IPS-20b (cell line): ENCODE measurements at regions not wholly inside any gene's neighbourhood (a gene's known extent, or its start where the extent isn't known, plus 50 kb on each side); places are given as distances from the start of the nearest gene placed in this dataset.

ENCODE experiments used
- H3K27ac ChIP-seq: one replicate; pipeline ENCODE4 v1.5.1; 2013; ENCODE audit warnings: low read length
- H3K27me3 ChIP-seq: 2 replicates; pipeline ENCODE4 v1.6.1; 2013; ENCODE audit warnings: mild to moderate bottlenecking, low read length, inconsistent platforms; ENCODE audit not compliant: insufficient read depth
- H3K36me3 ChIP-seq: 2 replicates; pipeline ENCODE4 v1.6.1; 2013; ENCODE audit warnings: low read depth, mild to moderate bottlenecking, inconsistent platforms, low read length, moderate library complexity; ENCODE audit not compliant: insufficient read depth
- H3K4me1 ChIP-seq: 2 replicates; pipeline ENCODE4 v1.6.1; 2013; ENCODE audit warnings: mild to moderate bottlenecking, control low read depth, inconsistent platforms, low read length, moderate library complexity; ENCODE audit not compliant: insufficient read depth
- H3K4me3 ChIP-seq: 2 replicates; pipeline ENCODE4 v1.5.1; 2013; ENCODE audit warnings: mild to moderate bottlenecking, low read length, inconsistent platforms
- H3K9ac ChIP-seq: 2 replicates; pipeline ENCODE4 v1.6.1; 2013; ENCODE audit warnings: low read depth, mild to moderate bottlenecking, inconsistent platforms, low read length, moderate library complexity
- H3K9me3 ChIP-seq: 2 replicates; pipeline ENCODE4 v1.6.1; 2013; ENCODE audit warnings: mild to moderate bottlenecking, low read depth, low read length, inconsistent platforms; ENCODE audit not compliant: insufficient read depth

GRCh38 chr6:28712982-28713381, 187.3 kb downstream of the GPX5 start:
- H3K9me3 ChIP-seq: 0 out of 2 replicates have a peak, but pooled peaks cover 4% of the 10 kb centered on the region
- H3K27me3 ChIP-seq: peaks cover 19% of the 10 kb centered on the region; the same call in 1 of the 2 replicates
- H3K9ac ChIP-seq: no peak overlapping the region
- no peaks in the 10 kb centered on the region for H3K4me1 ChIP-seq
- no peak overlapping the region for H3K27ac ChIP-seq
- H3K4me3 ChIP-seq: no peak overlapping the region
- H3K36me3 ChIP-seq: no peaks in the 10 kb centered on the region

GRCh38 chr6:28719275-28719940, 193.7 kb downstream of the GPX5 start:
- no peaks in the 10 kb centered on the region for H3K9me3 ChIP-seq
- H3K36me3 ChIP-seq: no peaks in the 10 kb centered on the region
- 0 out of 2 replicates have a peak, but pooled peaks cover 3% of the 10 kb centered on the region for H3K27me3 ChIP-seq
- H3K4me1 ChIP-seq: no peaks in the 10 kb centered on the region
- H3K4me3 ChIP-seq: no peak overlapping the region
- H3K27ac ChIP-seq: no peak overlapping the region
- no peak overlapping the region for H3K9ac ChIP-seq

GRCh38 chr6:28720357-28721231, 194.9 kb downstream of the GPX5 start:
- no peaks in the 10 kb centered on the region for H3K9me3 ChIP-seq
- H3K27ac ChIP-seq: no peak overlapping the region
- no peaks in the 10 kb centered on the region for H3K4me1 ChIP-seq
- no peak overlapping the region for H3K4me3 ChIP-seq
- no peak overlapping the region for H3K9ac ChIP-seq
- 0 out of 2 replicates have a peak, but pooled peaks cover 3% of the 10 kb centered on the region for H3K27me3 ChIP-seq
- H3K36me3 ChIP-seq: no peaks in the 10 kb centered on the region

GRCh38 chr6:28721372-28721771, 195.7 kb downstream of the GPX5 start:
- no peaks in the 10 kb centered on the region for H3K9me3 ChIP-seq
- 0 out of 2 replicates have a peak, but pooled peaks cover 3% of the 10 kb centered on the region for H3K27me3 ChIP-seq
- H3K27ac ChIP-seq: no peak overlapping the region
- H3K36me3 ChIP-seq: no peaks in the 10 kb centered on the region
- H3K4me1 ChIP-seq: no peaks in the 10 kb centered on the region
- no peak overlapping the region for H3K4me3 ChIP-seq
- H3K9ac ChIP-seq: no peak overlapping the region

- H3K9me3 ChIP-seq: no peaks in the 10 kb centered on the region
- H3K27ac ChIP-seq: no peak overlapping the region
- H3K36me3 ChIP-seq: no peaks in the 10 kb centered on the region
- H3K4me1 ChIP-seq: no peaks in the 10 kb centered on the region
- H3K27me3 ChIP-seq: peaks cover 26% of the 10 kb centered on the region
- H3K9ac ChIP-seq: no peak overlapping the region
- H3K4me3 ChIP-seq: no peak overlapping the region
Measured at GRCh38 chr6:28724395-28724794, 198.7 kb downstream of the GPX5 start.

GRCh38 chr6:28725274-28725809, 198.4 kb downstream of the TRIM27 start:
- H3K4me1 ChIP-seq: no peaks in the 10 kb centered on the region
- no peaks in the 10 kb centered on the region for H3K36me3 ChIP-seq
- no peak overlapping the region for H3K4me3 ChIP-seq
- no peak overlapping the region for H3K9ac ChIP-seq
- H3K27me3 ChIP-seq: peaks cover 36% of the 10 kb centered on the region
- no peaks in the 10 kb centered on the region for H3K9me3 ChIP-seq
- H3K27ac ChIP-seq: no peak overlapping the region

- H3K4me3 ChIP-seq: no peak overlapping the region
Measured at GRCh38 chr6:28725890-28726348, 197.9 kb downstream of the TRIM27 start.

GRCh38 chr6:28726569-28727309, 197.0 kb downstream of the TRIM27 start:
- peaks cover 49% of the 10 kb centered on the region for H3K27me3 ChIP-seq
- no peak overlapping the region for H3K9ac ChIP-seq
- H3K27ac ChIP-seq: no peak overlapping the region
- H3K4me1 ChIP-seq: no peaks in the 10 kb centered on the region
- H3K9me3 ChIP-seq: no peaks in the 10 kb centered on the region
- no peaks in the 10 kb centered on the region for H3K36me3 ChIP-seq
- no peak overlapping the region for H3K4me3 ChIP-seq

More at GRCh38 chr6:28725890-28726348, 197.9 kb downstream of the TRIM27 start:
- H3K9ac ChIP-seq: no peak overlapping the region
- peaks cover 42% of the 10 kb centered on the region for H3K27me3 ChIP-seq
- H3K9me3 ChIP-seq: no peaks in the 10 kb centered on the region
- no peaks in the 10 kb centered on the region for H3K4me1 ChIP-seq
- H3K36me3 ChIP-seq: no peaks in the 10 kb centered on the region
- H3K27ac ChIP-seq: no peak overlapping the region

- H3K9me3 ChIP-seq: no peaks in the 10 kb centered on the region
- H3K36me3 ChIP-seq: no peaks in the 10 kb centered on the region
- H3K4me1 ChIP-seq: no peaks in the 10 kb centered on the region
- no peak overlapping the region for H3K9ac ChIP-seq
- H3K4me3 ChIP-seq: peak overlapping the region; percentile 95; the same call in 1 of the 2 replicates
- no peak overlapping the region for H3K27ac ChIP-seq
- peaks cover 56% of the 10 kb centered on the region for H3K27me3 ChIP-seq
Measured at GRCh38 chr6:28727559-28728211, 196.1 kb downstream of the TRIM27 start.

GRCh38 chr6:28729501-28730402, 194.0 kb downstream of the TRIM27 start:
- Histone ChIP-seq H3K4me3 (peak overlapping the region; percentile 95), H3K9me3 (no peaks in the 10 kb centered on the region), H3K27ac (no peak overlapping the region), H3K9ac (peak overlapping the region; percentile 13; the same call in 1 of the 2 replicates), H3K27me3 (peaks cover 77% of the 10 kb centered on the region), H3K4me1 (no peaks in the 10 kb centered on the region), H3K36me3 (no peaks in the 10 kb centered on the region)
